DND-41 (cell line): ENCODE measurements at regions not wholly inside any gene's neighbourhood (a gene's known extent, or its start where the extent isn't known, plus 50 kb on each side); places are given as distances from the start of the nearest gene placed in this dataset.

Experiments
- ATAC-seq: fragments of 200-7000 bp; cut with Tn5 transposase; 3 replicates; pipeline ENCODE4 v1.9.1; 2021; ENCODE audit warnings: low read depth; ENCODE audit not compliant: insufficient read depth
- DNase-seq: peaks from one replicate; pipeline ENCODE4 v3.0.0-alpha.2; 2020
- H2AFZ ChIP-seq: 2 replicates; pipeline ENCODE4 v1.6.0; 2012; ENCODE audit warnings: low read depth, low read length
- H3K27ac ChIP-seq: 2 replicates; pipeline ENCODE4 v1.5.1; 2012; ENCODE audit warnings: low read length, inconsistent platforms
- H3K27me3 ChIP-seq: fragments of 200-600 bp; sonication (generic); 2 replicates; pipeline ENCODE4 v1.6.0; 2012; ENCODE audit warnings: low read length, mild to moderate bottlenecking, inconsistent platforms; ENCODE audit not compliant: insufficient read depth, poor library complexity
- H3K36me3 ChIP-seq: 2 replicates; pipeline ENCODE4 v1.5.1; 2012; ENCODE audit warnings: low read length, inconsistent platforms; ENCODE audit not compliant: insufficient read depth
- H3K4me1 ChIP-seq: 2 replicates; pipeline ENCODE4 v1.5.1; 2012; ENCODE audit warnings: mild to moderate bottlenecking, low read length; ENCODE audit not compliant: insufficient read depth
- H3K4me2 ChIP-seq: 2 replicates; pipeline ENCODE4 v1.6.0; 2012; ENCODE audit warnings: mild to moderate bottlenecking, moderate library complexity, low read length, inconsistent platforms; ENCODE audit not compliant: insufficient read depth
- H3K4me3 ChIP-seq, 2 experiments: fragments of 200-600 bp in 1 of 2; shearing (Covaris generic) in 1 of 2; 2 replicates each; pipeline ENCODE4 v1.5.1; 2012 to 2016; ENCODE audit warnings: inconsistent platforms in 2 of 2, low read length in 2 of 2, mild to moderate bottlenecking in 2 of 2, low read depth in 1 of 2, moderate library complexity in 1 of 2
- H3K79me2 ChIP-seq: 2 replicates; pipeline ENCODE4 v1.6.0; 2012; ENCODE audit warnings: low read length, inconsistent platforms; ENCODE audit not compliant: insufficient read depth
- H3K9ac ChIP-seq: 2 replicates; pipeline ENCODE4 v1.6.0; 2012; ENCODE audit warnings: low read depth, mild to moderate bottlenecking, inconsistent platforms, low read length, moderate library complexity
- H3K9me3 ChIP-seq: 2 replicates; pipeline ENCODE4 v1.5.1; 2012; ENCODE audit warnings: low read length, moderate library complexity, mild to moderate bottlenecking, inconsistent platforms; ENCODE audit not compliant: insufficient read depth, severe bottlenecking
- H4K20me1 ChIP-seq: 2 replicates; pipeline ENCODE4 v1.6.0; 2012; ENCODE audit warnings: low read length; ENCODE audit not compliant: insufficient read depth
- EZH2 ChIP-seq: IDR thresholded peaks from 3 replicates; pipeline ENCODE4 v1.6.1; 2012; ENCODE audit warnings: borderline replicate concordance, low read depth, mild to moderate bottlenecking, moderate library complexity, low read length, inconsistent platforms; ENCODE audit not compliant: severe bottlenecking
- TF ChIP-seq, protein P1 (sequence below): IDR thresholded peaks from 2 replicates; pipeline ENCODE4 v1.5.1; 2012; ENCODE audit warnings: borderline replicate concordance, low read length, moderate library complexity, mild to moderate bottlenecking; ENCODE audit not compliant: poor library complexity, severe bottlenecking; ENCODE audit errors: extremely low read depth

DNA sequence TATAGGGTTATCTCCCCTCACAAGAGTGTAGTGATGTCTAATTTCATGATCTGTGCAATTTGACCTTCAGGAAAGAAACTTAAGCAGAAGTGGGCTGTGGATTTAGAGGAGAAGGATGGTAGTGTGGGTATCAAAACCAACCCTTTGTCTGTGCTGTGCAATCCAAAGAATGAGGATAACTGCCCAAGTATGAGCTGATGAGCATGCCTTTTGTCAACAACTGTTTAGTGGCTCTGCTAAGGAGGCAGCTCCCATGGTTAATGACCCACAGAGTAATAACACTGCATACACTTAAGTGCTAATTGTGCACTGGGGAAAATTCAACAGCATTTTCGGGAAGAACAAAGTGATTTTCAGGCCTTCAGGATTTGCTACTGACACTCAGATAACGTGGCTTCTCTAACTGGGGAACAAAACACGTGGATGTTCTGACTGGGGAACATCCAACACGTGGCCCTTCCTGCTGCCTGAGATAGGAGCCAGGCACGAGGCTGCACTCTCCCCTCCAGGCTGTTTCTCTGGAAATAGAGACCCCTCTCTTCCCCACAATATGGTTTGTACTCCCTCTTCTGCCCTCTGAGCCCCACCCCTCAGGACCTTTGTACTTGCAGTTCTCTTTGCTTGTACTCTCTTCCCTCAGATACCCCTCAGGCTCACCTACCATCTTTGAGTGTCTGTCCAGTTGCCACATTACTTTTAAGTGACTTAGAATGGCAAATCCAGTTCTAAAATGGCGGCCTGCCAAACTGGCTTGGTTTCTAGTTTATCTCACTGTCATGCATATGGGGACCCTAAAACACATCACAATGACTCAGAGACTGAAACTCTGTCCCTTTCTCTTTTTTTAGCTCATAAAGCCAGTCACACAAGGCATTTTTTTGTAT, 234.9 kb upstream of the POU2AF2 start:
- no peak for DNase-seq
- H3K9ac ChIP-seq: no peak overlapping the region
- no peaks in the 10 kb centered on the region for H3K36me3 ChIP-seq
- H3K79me2 ChIP-seq: no peaks in the 10 kb centered on the region
- H3K27ac ChIP-seq: no peak overlapping the region
- peaks cover 2% of the 10 kb centered on the region for H3K27me3 ChIP-seq
- no peak for ATAC-seq
- no peak overlapping the region for H3K4me3 ChIP-seq
- TF ChIP-seq EZH2: no peak
- TF ChIP-seq, protein P1, sequence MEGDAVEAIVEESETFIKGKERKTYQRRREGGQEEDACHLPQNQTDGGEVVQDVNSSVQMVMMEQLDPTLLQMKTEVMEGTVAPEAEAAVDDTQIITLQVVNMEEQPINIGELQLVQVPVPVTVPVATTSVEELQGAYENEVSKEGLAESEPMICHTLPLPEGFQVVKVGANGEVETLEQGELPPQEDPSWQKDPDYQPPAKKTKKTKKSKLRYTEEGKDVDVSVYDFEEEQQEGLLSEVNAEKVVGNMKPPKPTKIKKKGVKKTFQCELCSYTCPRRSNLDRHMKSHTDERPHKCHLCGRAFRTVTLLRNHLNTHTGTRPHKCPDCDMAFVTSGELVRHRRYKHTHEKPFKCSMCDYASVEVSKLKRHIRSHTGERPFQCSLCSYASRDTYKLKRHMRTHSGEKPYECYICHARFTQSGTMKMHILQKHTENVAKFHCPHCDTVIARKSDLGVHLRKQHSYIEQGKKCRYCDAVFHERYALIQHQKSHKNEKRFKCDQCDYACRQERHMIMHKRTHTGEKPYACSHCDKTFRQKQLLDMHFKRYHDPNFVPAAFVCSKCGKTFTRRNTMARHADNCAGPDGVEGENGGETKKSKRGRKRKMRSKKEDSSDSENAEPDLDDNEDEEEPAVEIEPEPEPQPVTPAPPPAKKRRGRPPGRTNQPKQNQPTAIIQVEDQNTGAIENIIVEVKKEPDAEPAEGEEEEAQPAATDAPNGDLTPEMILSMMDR: no peak
- no peak overlapping the region for H2AFZ ChIP-seq
- no peaks in the 10 kb centered on the region for H3K9me3 ChIP-seq
- no peaks in the 10 kb centered on the region for H3K4me1 ChIP-seq
- no peak overlapping the region for H3K4me2 ChIP-seq
- no peaks in the 10 kb centered on the region for H4K20me1 ChIP-seq

DNA sequence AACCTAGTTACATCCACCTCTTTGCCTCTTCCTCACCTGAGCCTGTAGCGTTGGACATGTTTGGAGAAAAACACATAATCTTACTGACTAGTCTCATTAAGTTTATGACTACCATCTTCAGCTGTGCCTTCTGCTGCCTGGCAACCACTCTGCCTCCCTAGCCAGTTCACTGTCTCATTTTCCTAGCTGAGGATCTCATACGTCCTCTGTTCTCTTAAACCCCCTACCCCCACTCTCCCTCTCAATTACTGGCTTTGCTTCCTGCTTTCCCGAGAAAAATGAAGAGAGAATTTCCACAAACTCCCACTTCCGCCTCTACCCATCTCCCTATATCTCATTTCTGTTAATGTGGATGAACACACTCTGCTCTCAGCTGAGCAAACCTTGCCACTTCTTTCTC, 239.3 kb upstream of the POU2AF2 start:
- Histone ChIP-seq H3K27ac (no peak overlapping the region), H3K4me1 (no peaks in the 10 kb centered on the region), H3K9me3 (no peaks in the 10 kb centered on the region), H3K4me3 (no peak overlapping the region), H3K27me3 (no peaks in the 10 kb centered on the region), H3K9ac (no peak overlapping the region), H2AFZ (no peak overlapping the region), H4K20me1 (no peaks in the 10 kb centered on the region), H3K36me3 (no peaks in the 10 kb centered on the region), H3K4me2 (no peak overlapping the region), H3K79me2 (no peaks in the 10 kb centered on the region)
- TF ChIP-seq, protein P1: no peak
- ATAC-seq (no peak), DNase-seq (no peak)

DNA sequence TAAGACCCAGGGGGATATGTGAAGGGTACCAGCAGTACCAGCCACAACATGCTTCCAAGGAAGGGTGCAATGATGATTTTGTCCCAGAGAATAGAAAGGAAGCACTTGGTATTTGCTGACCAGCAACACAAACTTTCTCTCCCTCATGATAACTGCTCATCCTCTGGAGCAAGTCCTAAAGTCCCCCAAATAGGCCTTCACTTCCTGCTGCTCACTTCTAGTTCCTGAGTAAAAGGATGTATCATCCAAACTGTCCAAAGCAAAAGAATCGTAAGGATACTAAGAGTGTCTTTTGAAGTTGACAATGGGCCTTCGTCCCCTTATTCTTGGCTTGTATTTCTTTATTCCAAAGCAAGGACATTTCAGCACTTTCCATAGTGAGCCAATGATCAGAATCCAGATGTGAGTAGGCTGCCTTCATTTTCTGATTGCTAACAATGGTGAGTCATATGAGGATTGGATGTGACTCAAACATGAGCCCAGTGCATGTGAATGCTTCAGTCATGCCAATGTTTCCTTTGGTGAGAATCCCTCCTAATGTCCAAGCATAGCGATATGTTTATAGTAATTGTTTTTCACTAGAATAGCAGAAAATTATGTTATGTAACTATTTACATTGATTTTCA, 243.4 kb upstream of the POU2AF2 start:
- no peak overlapping the region for H3K4me2 ChIP-seq
- H2AFZ ChIP-seq: no peak overlapping the region
- no peak overlapping the region for H3K9ac ChIP-seq
- no peaks in the 10 kb centered on the region for H3K36me3 ChIP-seq
- H3K9me3 ChIP-seq: no peaks in the 10 kb centered on the region
- H3K79me2 ChIP-seq: no peaks in the 10 kb centered on the region
- no peaks in the 10 kb centered on the region for H3K27me3 ChIP-seq
- no peak for TF ChIP-seq EZH2
- TF ChIP-seq, protein P1: no peak
- H3K4me3 ChIP-seq: no peak overlapping the region
- DNase-seq (no peak), ATAC-seq (no peak)
- H4K20me1 ChIP-seq: no peaks in the 10 kb centered on the region
- H3K27ac ChIP-seq: no peak overlapping the region
- H3K4me1 ChIP-seq: no peaks in the 10 kb centered on the region
